NCI-H128 (cell line): ENCODE measurements at regions not wholly inside any gene's neighbourhood (a gene's known extent, or its start where the extent isn't known, plus 50 kb on each side); places are given as distances from the start of the nearest gene placed in this dataset.
"Not testable (repeated sequence)": the region's sequence is repeated elsewhere in the genome, so short reads cannot be mapped to it uniquely, and the experiment has no call there.

ENCODE experiments used
- DNase-seq: peaks from one replicate; lab custom pipeline; 2025; ENCODE audit not compliant: unreplicated experiment; lab: John Stamatoyannopoulos, UW

GRCh38 chr18:1394426-1394825, 489.8 kb downstream of the ADCYAP1 start:
- no peak for DNase-seq

GRCh38 chr18:1394966-1395365, 490.3 kb downstream of the ADCYAP1 start:
- no peak for DNase-seq

- DNase-seq: no peak
Observed at GRCh38 chr18:1408376-1408775, 503.7 kb downstream of the ADCYAP1 start.

- no peak for DNase-seq
Observed at GRCh38 chr18:1412655-1413322, 508.1 kb downstream of the ADCYAP1 start.

GRCh38 chr18:1413323-1413675, 508.6 kb downstream of the ADCYAP1 start:
- no peak for DNase-seq

- no peak for DNase-seq
Observed at GRCh38 chr18:1416074-1416473, 511.4 kb downstream of the ADCYAP1 start.

GRCh38 chr18:1421502-1421901, 516.8 kb downstream of the ADCYAP1 start:
- DNase-seq: no peak

GRCh38 chr18:1422634-1423033, 518.0 kb downstream of the ADCYAP1 start:
- DNase-seq: no peak

DNA sequence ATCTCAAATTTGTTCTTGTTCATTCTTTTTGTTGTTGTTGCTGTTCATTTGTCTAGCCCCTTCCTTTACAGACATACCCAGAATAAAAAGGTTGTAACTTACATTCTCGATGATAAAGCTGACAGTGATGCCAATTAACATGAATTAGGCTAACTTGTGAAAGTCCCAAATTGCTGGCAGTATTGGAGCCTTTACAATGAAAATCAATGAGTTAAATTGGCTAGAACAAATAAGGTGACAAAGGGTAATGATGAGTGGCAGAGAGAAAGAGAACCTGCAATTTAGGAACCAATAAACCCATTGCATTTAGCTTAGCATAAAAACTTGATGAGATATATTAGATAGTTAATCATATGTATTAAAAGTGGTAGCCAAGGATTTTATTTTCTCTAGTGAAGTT, 521.0 kb downstream of the ADCYAP1 start:
- DNase-seq: no peak

DNA sequence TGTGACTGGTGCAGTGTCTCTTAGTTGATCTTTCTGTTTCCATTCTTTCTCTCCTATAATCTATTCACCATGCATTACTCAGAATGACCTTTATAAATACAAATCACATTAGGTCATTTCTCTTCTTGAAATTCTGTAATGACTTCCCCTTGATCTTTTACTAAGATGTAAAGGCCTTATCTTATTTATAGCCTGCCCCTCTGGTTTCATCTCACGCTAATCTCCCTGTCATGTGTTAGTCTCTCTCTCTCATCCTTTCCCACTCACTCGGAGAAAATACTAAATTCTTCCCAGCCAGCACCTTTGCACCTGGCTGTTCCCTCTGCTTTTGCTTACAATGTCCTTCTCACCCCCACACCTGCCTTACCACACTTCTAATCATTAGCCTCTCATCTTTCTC, 530.8 kb downstream of the ADCYAP1 start:
- no peak for DNase-seq

DNA sequence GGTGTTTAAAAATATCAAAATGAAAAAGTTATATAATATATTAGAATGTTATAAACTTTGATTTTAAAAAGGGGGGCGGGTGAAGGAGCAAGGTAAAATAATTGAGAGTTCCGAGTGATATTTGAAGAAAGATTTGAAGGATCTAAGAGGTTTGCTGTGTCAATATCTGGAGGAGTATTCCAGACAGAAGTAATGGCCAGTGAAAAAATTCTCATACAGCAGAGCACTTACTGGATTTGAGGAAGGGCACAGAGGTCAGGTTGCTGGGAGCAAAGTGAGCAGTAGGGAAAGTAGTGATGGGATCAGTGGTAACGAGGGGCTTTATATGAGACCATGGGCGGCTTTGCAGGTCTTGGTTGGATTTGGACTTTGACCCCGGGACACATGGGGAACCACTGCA, 531.5 kb downstream of the ADCYAP1 start:
- no peak for DNase-seq

DNA sequence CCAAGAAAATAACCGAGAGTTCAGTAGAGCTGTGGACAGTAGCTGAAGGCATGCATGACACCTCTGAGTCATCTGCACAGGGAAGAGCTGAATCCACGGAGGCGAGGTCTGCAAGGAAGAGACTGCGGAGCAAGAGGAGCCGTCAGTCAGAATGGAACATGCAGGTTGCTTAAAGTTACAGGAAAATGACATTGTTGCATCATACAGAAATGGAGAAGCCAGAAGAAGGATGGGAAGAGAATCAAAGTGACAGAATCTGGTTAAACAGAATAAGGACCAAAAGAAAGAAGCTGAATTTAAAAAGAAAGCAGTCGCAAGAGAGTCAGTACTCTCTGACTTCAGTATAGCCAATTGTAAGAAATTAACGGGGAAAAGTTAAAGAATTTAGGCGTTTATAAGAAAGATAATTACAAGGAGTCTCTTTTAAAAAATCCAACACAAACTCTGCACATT, 533.8 kb downstream of the ADCYAP1 start:
- DNase-seq: no peak

- no peak for DNase-seq
Observed at GRCh38 chr18:1438967-1439366, 534.3 kb downstream of the ADCYAP1 start.

GRCh38 chr18:1444062-1444461, 539.4 kb downstream of the ADCYAP1 start:
- DNase-seq: not testable (repeated sequence)

DNA sequence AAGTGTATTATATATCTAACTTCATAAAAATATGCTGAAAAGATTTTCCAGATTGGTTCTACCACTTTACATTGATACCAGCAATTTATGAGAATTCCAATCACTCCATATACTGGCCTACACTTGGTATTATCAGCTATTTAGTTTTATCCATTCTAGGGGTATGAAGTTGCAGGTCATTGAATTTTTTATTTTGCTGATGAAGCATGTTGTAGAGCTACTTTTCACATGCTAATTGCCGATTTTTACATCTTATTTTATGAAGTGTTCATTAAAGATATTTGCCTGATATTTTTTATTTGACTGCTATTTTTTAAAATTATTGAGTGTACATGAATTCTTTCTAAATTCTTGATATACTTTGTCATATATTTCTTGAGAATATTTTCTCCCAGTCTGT, 542.1 kb downstream of the ADCYAP1 start:
- no peak for DNase-seq

- DNase-seq: no peak
Observed at GRCh38 chr18:1452821-1453220, 548.1 kb downstream of the ADCYAP1 start.

- DNase-seq: no peak
Observed at GRCh38 chr18:1455605-1456004, 550.9 kb downstream of the ADCYAP1 start.

- no peak for DNase-seq
Observed at GRCh38 chr18:1458547-1458946, 553.9 kb downstream of the ADCYAP1 start.

GRCh38 chr18:1463981-1464380, 559.3 kb downstream of the ADCYAP1 start:
- no peak for DNase-seq

- DNase-seq: no peak
Observed at GRCh38 chr18:1464444-1465217, 560.0 kb downstream of the ADCYAP1 start.

DNA sequence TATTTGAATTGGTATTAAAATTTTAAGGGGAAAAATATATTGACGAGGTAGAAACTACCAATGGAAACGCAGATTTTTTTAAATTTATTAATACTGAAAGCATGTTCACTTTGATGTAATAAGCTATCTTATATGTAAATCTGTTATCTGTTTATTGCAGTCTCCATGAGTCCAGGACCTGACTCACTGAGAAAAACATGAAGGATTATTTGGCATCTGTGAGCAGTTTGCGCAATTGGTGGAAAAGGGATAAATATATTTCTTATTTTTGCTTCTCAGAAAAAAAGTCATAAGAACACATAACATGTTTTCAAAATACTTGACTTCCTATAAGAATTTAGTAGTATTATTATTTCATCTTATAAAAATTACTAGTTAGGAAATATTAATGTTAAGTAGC, 561.4 kb downstream of the ADCYAP1 start:
- DNase-seq: no peak

- no peak for DNase-seq
Observed at GRCh38 chr18:1467461-1467964, 562.8 kb downstream of the ADCYAP1 start.
